ENCODE measurements at regions not wholly inside any gene's neighbourhood (a gene's known extent, or its start where the extent isn't known, plus 50 kb on each side); places are given as distances from the start of the nearest gene placed in this dataset.
A peak's percentile ranks its signal among the peaks of the same experiment; 100 is the strongest.

GRCh38 chr10:104587751-104588150, 53.3 kb upstream of the SORCS3 start:
- DNase-seq (ENCODE audit: low read depth) (no peak), FAIRE-seq (no peak)
- Mint-ChIP-seq H3K27me3 (ENCODE audit: low read depth, unreplicated experiment) (peaks cover 12% of the 10 kb centered on the region), H3K4me3 (ENCODE audit: unreplicated experiment) (no peak overlapping the region), H3K4me1 (ENCODE audit: low read depth, unreplicated experiment) (peaks cover 13% of the 10 kb centered on the region), H3K36me3 (ENCODE audit: low read depth, unreplicated experiment) (no peaks in the 10 kb centered on the region), H3K9me3 (ENCODE audit: unreplicated experiment) (peaks cover 1% of the 10 kb centered on the region), H3K27ac (ENCODE audit: unreplicated experiment) (no peak overlapping the region)
- H3K9ac ChIP-seq (ENCODE audit: low read length), result no peak overlapping the region
- H3K4me3 ChIP-seq (ENCODE audit: insufficient read depth, low read depth, low read length), result no peak overlapping the region
- no peak overlapping the region for H3K4me2 ChIP-seq (ENCODE audit: low read length)
- peaks cover 12% of the 10 kb centered on the region for H3K4me1 ChIP-seq (ENCODE audit: insufficient read depth, low read length)
- H4K20me1 ChIP-seq (ENCODE audit: insufficient read depth, low read length), result no peaks in the 10 kb centered on the region
- H2AFZ ChIP-seq (ENCODE audit: low read depth, low read length), result no peak overlapping the region
- no peaks in the 10 kb centered on the region for H3K36me3 ChIP-seq (ENCODE audit: insufficient read depth, low read length)
- TF ChIP-seq CTCF (IDR thresholded peaks at IDR 0.05; ENCODE audit: insufficient read depth, low read depth, low read length), result no peak
- no peak for TF ChIP-seq EZH2 (IDR thresholded peaks at IDR 0.05; ENCODE audit: insufficient read depth, low read length)
- H3K27ac ChIP-seq (ENCODE audit: low read depth, low read length), result no peak overlapping the region
- H3K79me2 ChIP-seq (ENCODE audit: insufficient read depth, low read length), result no peaks in the 10 kb centered on the region
- H3K9me3 ChIP-seq (ENCODE audit: insufficient read depth, low read depth, low read length), result no peaks in the 10 kb centered on the region
- H3K27me3 ChIP-seq (ENCODE audit: insufficient read depth, low read length), result no peaks in the 10 kb centered on the region

- Histone ChIP-seq H4K20me1 (ENCODE audit: insufficient read depth, low read length) (no peaks in the 10 kb centered on the region), H3K9ac (ENCODE audit: low read length) (peak overlapping the region; percentile 42), H3K4me3 (ENCODE audit: insufficient read depth, low read depth, low read length) (peak overlapping the region; percentile 32), H3K36me3 (ENCODE audit: insufficient read depth, low read length) (no peaks in the 10 kb centered on the region), H2AFZ (ENCODE audit: low read depth, low read length) (no peak overlapping the region), H3K4me2 (ENCODE audit: low read length) (peak overlapping the region; percentile 64), H3K27me3 (ENCODE audit: insufficient read depth, low read length) (no peaks in the 10 kb centered on the region), H3K27ac (ENCODE audit: low read depth, low read length) (peak overlapping the region; percentile 67), H3K79me2 (ENCODE audit: insufficient read depth, low read length) (no peaks in the 10 kb centered on the region), H3K9me3 (ENCODE audit: insufficient read depth, low read depth, low read length) (no peaks in the 10 kb centered on the region), H3K4me1 (ENCODE audit: insufficient read depth, low read length) (peaks cover 11% of the 10 kb centered on the region)
- FAIRE-seq, result no peak
- peaks cover 23% of the 10 kb centered on the region for H3K27me3 Mint-ChIP-seq (ENCODE audit: low read depth, unreplicated experiment)
- H3K27ac Mint-ChIP-seq (ENCODE audit: unreplicated experiment), result peak overlapping the region; percentile 83
- H3K9me3 Mint-ChIP-seq (ENCODE audit: unreplicated experiment), result no peaks in the 10 kb centered on the region
- TF ChIP-seq EZH2 (IDR thresholded peaks at IDR 0.05; ENCODE audit: insufficient read depth, low read length) (no peak), CTCF (IDR thresholded peaks at IDR 0.05; ENCODE audit: insufficient read depth, low read depth, low read length) (no peak)
- no peaks in the 10 kb centered on the region for H3K36me3 Mint-ChIP-seq (ENCODE audit: low read depth, unreplicated experiment)
- H3K4me3 Mint-ChIP-seq (ENCODE audit: unreplicated experiment), result no peak overlapping the region
- DNase-seq (ENCODE audit: low read depth), result peak; percentile 32
- H3K4me1 Mint-ChIP-seq (ENCODE audit: low read depth, unreplicated experiment), result peaks cover 12% of the 10 kb centered on the region
These were observed 51.7 kb upstream of the SORCS3 start for GRCh38 chr10:104589431-104589830.

GRCh38 chr10:104589871-104590270, 51.2 kb upstream of the SORCS3 start:
- Histone ChIP-seq H3K9me3 (ENCODE audit: insufficient read depth, low read depth, low read length) (no peaks in the 10 kb centered on the region), H3K4me3 (ENCODE audit: insufficient read depth, low read depth, low read length) (peak overlapping the region; percentile 32), H3K36me3 (ENCODE audit: insufficient read depth, low read length) (no peaks in the 10 kb centered on the region), H3K79me2 (ENCODE audit: insufficient read depth, low read length) (no peaks in the 10 kb centered on the region), H4K20me1 (ENCODE audit: insufficient read depth, low read length) (no peaks in the 10 kb centered on the region), H3K9ac (ENCODE audit: low read length) (peak overlapping the region; percentile 42), H3K4me1 (ENCODE audit: insufficient read depth, low read length) (peaks cover 11% of the 10 kb centered on the region), H2AFZ (ENCODE audit: low read depth, low read length) (no peak overlapping the region), H3K27me3 (ENCODE audit: insufficient read depth, low read length) (peaks cover 2% of the 10 kb centered on the region), H3K27ac (ENCODE audit: low read depth, low read length) (peak overlapping the region; percentile 67), H3K4me2 (ENCODE audit: low read length) (peak overlapping the region; percentile 64)
- no peaks in the 10 kb centered on the region for H3K9me3 Mint-ChIP-seq (ENCODE audit: unreplicated experiment)
- H3K4me1 Mint-ChIP-seq (ENCODE audit: low read depth, unreplicated experiment), result peaks cover 12% of the 10 kb centered on the region
- no peak overlapping the region for H3K4me3 Mint-ChIP-seq (ENCODE audit: unreplicated experiment)
- peak overlapping the region; percentile 83 for H3K27ac Mint-ChIP-seq (ENCODE audit: unreplicated experiment)
- peaks cover 25% of the 10 kb centered on the region for H3K27me3 Mint-ChIP-seq (ENCODE audit: low read depth, unreplicated experiment)
- no peaks in the 10 kb centered on the region for H3K36me3 Mint-ChIP-seq (ENCODE audit: low read depth, unreplicated experiment)
- TF ChIP-seq EZH2 (IDR thresholded peaks at IDR 0.05; ENCODE audit: insufficient read depth, low read length), result no peak
- no peak for TF ChIP-seq CTCF (IDR thresholded peaks at IDR 0.05; ENCODE audit: insufficient read depth, low read depth, low read length)
- DNase-seq (ENCODE audit: low read depth), result peak; percentile 65
- peak; percentile 50 for FAIRE-seq

Measured in astrocyte (in vitro differentiated cells and primary cell).